Smooth muscle cell of the brain vasculature (primary cell): ENCODE measurements at regions not wholly inside any gene's neighbourhood (a gene's known extent, or its start where the extent isn't known, plus 50 kb on each side); places are given as distances from the start of the nearest gene placed in this dataset.
"Not testable (repeated sequence)": the region's sequence is repeated elsewhere in the genome, so short reads cannot be mapped to it uniquely, and the experiment has no call there.

ENCODE experiments used
- DNase-seq: peaks from one replicate; pipeline ENCODE4 v3.0.0-alpha.2; 2012; ENCODE audit warnings: low read depth, low spot score

- no peak for DNase-seq
These were observed 73.9 kb upstream of the WASF3 start for GRCh38 chr13:26483546-26483945.

GRCh38 chr13:26484196-26484595 lies 73.3 kb upstream of the WASF3 start:
- DNase-seq: no peak

- no peak for DNase-seq
These were observed 72.2 kb upstream of the WASF3 start for GRCh38 chr13:26485288-26485687.

GRCh38 chr13:26485786-26486185 lies 71.7 kb upstream of the WASF3 start:
- no peak for DNase-seq

- no peak for DNase-seq
These were observed 70.9 kb upstream of the WASF3 start for GRCh38 chr13:26486550-26486949.

GRCh38 chr13:26487781-26488180 lies 69.7 kb upstream of the WASF3 start:
- no peak for DNase-seq

- DNase-seq: no peak
These were observed 69.1 kb upstream of the WASF3 start for GRCh38 chr13:26488236-26489003.

GRCh38 chr13:26492301-26492700 lies 65.2 kb upstream of the WASF3 start:
- not testable (repeated sequence) for DNase-seq

- DNase-seq: no peak
These were observed 62.8 kb upstream of the WASF3 start for GRCh38 chr13:26494571-26495195.

- no peak for DNase-seq
These were observed 61.7 kb upstream of the WASF3 start for GRCh38 chr13:26495750-26496149.

GRCh38 chr13:26497968-26498511 lies 59.4 kb upstream of the WASF3 start:
- DNase-seq: no peak

GRCh38 chr13:26498656-26499601 lies 58.6 kb upstream of the WASF3 start:
- DNase-seq: no peak

GRCh38 chr13:26500618-26501320 lies 56.7 kb upstream of the WASF3 start:
- DNase-seq: no peak

- no peak for DNase-seq
These were observed 55.8 kb upstream of the WASF3 start for GRCh38 chr13:26501641-26502040.

GRCh38 chr13:26502826-26503225 lies 54.7 kb upstream of the WASF3 start:
- DNase-seq: no peak

- no peak for DNase-seq
These were observed 53.5 kb upstream of the WASF3 start for GRCh38 chr13:26503826-26504594.
